D721Med (cell line): ENCODE measurements at regions not wholly inside any gene's neighbourhood (a gene's known extent, or its start where the extent isn't known, plus 50 kb on each side); places are given as distances from the start of the nearest gene placed in this dataset.

Experiments
- DNase-seq: peaks from one replicate; pipeline ENCODE4 v3.0.0; 2011; ENCODE audit warnings: low spot score; ENCODE audit not compliant: insufficient read length
- FAIRE-seq: peaks from 2 replicates; lab custom pipeline; 2011; peaks lifted over from hg19 to GRCh38; lab: Jason Lieb, UNC
- TF ChIP-seq, protein P1 (sequence below): IDR thresholded peaks from 2 replicates; pipeline ENCODE4 v1.5.1; 2012; ENCODE audit warnings: mild to moderate bottlenecking, control low read depth; ENCODE audit not compliant: insufficient read depth; ENCODE audit errors: missing control alignments

DNA sequence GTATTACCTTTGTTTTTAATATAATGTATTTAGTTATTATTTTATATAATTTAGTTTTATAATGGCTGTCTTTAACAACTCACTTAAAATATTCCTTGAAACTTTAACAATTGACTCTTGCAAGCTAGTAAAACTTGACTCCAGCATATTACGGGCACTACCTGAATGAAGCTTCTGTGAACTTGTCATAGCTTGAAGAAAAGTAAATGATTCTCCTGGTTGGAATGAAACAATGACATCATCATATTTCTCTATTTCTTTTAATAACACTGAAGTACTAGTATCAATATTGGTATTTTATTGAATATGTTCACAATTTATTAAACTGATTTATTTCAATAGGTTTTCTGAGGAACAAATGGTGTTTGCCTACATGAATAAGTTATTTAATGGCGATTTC is 128.4 kb upstream of the PHF14 start:
- TF ChIP-seq, protein P1, sequence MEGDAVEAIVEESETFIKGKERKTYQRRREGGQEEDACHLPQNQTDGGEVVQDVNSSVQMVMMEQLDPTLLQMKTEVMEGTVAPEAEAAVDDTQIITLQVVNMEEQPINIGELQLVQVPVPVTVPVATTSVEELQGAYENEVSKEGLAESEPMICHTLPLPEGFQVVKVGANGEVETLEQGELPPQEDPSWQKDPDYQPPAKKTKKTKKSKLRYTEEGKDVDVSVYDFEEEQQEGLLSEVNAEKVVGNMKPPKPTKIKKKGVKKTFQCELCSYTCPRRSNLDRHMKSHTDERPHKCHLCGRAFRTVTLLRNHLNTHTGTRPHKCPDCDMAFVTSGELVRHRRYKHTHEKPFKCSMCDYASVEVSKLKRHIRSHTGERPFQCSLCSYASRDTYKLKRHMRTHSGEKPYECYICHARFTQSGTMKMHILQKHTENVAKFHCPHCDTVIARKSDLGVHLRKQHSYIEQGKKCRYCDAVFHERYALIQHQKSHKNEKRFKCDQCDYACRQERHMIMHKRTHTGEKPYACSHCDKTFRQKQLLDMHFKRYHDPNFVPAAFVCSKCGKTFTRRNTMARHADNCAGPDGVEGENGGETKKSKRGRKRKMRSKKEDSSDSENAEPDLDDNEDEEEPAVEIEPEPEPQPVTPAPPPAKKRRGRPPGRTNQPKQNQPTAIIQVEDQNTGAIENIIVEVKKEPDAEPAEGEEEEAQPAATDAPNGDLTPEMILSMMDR, result no peak
- DNase-seq (no peak), FAIRE-seq (no peak)

DNA sequence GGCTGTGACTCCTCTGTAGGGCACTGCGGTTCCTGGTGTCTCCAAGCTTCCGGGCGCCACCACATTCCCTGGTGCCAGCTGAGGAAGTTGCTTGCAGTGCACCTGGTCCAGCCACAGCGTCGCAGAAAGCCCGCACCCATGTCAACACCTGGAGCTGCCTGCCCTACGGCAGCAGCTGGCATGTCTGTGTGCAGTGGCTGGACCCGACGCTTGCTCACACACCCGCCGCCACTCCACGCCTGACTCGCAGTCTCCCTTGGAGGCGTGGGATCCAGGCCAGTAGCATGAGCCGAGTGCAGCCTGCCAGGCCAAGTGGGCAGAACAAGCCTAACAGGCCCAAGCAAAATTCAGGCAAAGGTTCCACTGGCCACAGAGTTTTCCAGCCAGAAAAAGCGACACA is 118.1 kb upstream of the PHF14 start:
- FAIRE-seq, result no peak
- DNase-seq, result no peak
- TF ChIP-seq, protein P1, result no peak

DNA sequence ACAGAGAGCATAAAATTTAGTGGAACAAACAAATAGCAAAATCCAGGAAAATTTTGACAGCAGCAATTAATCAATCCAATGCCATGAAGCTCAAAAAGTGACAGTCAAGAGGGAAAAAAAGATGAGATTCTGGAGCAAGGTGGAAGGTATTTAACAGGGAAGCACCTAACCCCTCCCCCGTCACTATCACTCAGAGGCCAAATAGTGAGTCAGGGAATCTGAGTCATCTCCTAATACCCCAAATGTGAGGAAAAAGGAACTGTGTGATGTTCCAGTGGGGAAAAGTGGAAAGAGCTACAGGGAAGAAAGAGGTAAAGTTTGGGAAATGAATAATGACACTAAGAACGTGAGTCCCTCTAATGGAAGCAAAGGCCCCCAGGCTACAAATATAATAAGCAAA is 113.2 kb upstream of the PHF14 start:
- DNase-seq, result no peak
- no peak for FAIRE-seq
- TF ChIP-seq, protein P1, result no peak

DNA sequence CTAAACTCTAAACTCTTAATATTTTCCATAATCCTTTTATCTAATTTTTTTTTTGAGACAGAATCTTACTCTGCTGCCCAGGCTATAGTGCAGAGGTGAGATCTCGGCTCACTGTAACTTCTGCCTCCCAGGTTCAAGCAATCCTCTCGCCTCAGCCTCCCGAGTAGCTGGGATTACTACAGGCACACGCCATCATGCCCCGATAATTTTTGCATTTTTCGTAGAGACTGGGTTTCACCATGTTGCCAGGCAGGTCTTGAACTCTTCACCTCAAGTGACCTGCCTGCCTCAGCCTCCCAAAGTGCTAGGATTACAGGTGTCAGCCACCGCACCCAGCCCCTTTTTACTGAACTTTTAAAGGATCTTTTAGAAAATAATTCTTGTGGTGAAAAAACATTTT is 110.2 kb upstream of the PHF14 start:
- FAIRE-seq (no peak), DNase-seq (no peak)
- TF ChIP-seq, protein P1, result no peak

DNA sequence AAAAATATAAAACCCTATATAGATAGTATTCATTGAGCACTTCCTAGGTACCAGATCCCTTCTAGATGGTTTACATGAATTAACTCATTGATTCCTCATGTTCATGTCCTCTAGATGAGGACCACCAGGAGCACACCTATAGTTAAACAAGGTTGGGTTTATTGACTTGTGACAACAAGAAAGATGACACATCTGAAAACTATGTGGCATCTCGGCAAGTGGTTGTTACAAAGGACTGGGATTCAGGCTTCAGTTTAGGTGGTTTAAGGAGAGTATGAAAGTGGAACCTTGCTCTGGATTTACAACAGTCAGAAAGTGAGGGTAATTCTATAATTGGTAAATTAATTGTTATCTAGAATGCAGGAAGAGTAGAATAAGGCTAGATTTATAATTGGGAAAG is 99.0 kb upstream of the PHF14 start:
- DNase-seq (no peak), FAIRE-seq (no peak)
- TF ChIP-seq, protein P1, result no peak

DNA sequence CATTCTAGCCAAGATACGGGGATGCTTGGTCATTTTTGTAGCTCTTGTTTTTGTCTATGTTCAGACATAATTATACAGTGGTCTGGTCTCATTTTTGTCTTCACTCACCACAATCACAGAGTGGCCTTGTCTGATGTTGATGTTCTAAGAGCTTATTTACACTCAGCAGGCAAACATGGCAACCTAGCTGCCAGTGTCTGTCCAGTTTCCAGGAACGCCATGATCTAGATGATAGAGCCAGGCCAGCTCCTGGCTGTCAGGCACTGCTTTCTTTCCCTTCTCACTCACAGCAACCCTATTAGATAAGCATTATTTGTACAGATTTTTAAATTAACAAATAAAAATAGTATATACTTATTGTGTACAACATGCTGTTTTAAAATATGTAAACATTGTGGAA is 98.6 kb upstream of the PHF14 start:
- TF ChIP-seq, protein P1, result no peak
- FAIRE-seq (no peak), DNase-seq (no peak)

DNA sequence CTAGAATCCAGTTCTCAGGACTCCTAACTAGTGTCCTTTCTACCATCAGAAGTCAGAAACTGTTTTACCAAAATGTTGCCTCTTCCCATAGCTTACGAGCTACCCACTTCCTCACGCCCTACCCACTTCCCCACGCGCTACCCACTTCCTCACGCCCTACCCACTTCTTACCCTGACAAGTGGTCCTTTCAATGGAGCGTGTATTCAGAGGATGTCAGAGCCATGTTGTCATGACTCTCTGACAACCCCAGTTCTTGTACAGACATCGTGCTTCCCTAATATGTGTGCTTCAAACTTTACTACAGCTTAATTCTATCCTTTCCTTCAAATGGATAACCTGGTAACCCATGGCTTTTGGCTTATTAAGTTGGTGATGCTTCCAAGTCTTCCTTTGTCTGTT is 84.8 kb upstream of the PHF14 start:
- FAIRE-seq (no peak), DNase-seq (no peak)

More for the DNA sequence above, 84.8 kb upstream of the PHF14 start:
- TF ChIP-seq, protein P1, result no peak
